Liver (tissue), 8 donors: ENCODE measurements at regions not wholly inside any gene's neighbourhood (a gene's known extent, or its start where the extent isn't known, plus 50 kb on each side); places are given as distances from the start of the nearest gene placed in this dataset.

Source experiments
- DNase-seq: peaks from one replicate; pipeline ENCODE4 v3.0.0-alpha.2; 2017; ENCODE audit warnings: low spot score
- H3K27ac ChIP-seq, 2 donors: one replicate each; pipeline ENCODE4 v1.7.0; 2013; ENCODE audit warnings: inconsistent platforms in 2 of 2, low read length in 2 of 2, control low read depth in 1 of 2, low read depth in 1 of 2, mild to moderate bottlenecking in 1 of 2
- H3K27me3 ChIP-seq, 4 donors: one replicate each; pipeline versions ENCODE4 v1.6.1 to v1.7.0; 2013; ENCODE audit warnings: low read length in 3 of 4, inconsistent platforms in 1 of 4, mild to moderate bottlenecking in 1 of 4, moderate library complexity in 1 of 4; ENCODE audit not compliant: control insufficient read depth in 4 of 4, insufficient read depth in 4 of 4
- H3K36me3 ChIP-seq, 4 donors: one replicate each; pipeline versions ENCODE4 v1.6.1 to v1.7.0; 2013; ENCODE audit warnings: low read length in 3 of 4, mild to moderate bottlenecking in 3 of 4, low read depth in 1 of 4, moderate library complexity in 1 of 4; ENCODE audit not compliant: control insufficient read depth in 4 of 4, insufficient read depth in 3 of 4
- H3K4me1 ChIP-seq, 4 donors: one replicate each; pipeline versions ENCODE4 v1.6.1 to v1.7.0; 2013; ENCODE audit warnings: low read length in 3 of 4, mild to moderate bottlenecking in 3 of 4, moderate library complexity in 1 of 4; ENCODE audit not compliant: control insufficient read depth in 4 of 4, insufficient read depth in 4 of 4
- H3K4me3 ChIP-seq, 3 donors: one replicate each; pipeline versions ENCODE4 v1.6.1 to v1.7.0; 2013; ENCODE audit warnings: low read length in 3 of 3, control low read depth in 1 of 3, low read depth in 1 of 3, mild to moderate bottlenecking in 1 of 3
- H3K9ac ChIP-seq, 2 donors: one replicate each; pipeline ENCODE4 v1.7.0; 2013; ENCODE audit warnings: low read length in 2 of 2, mild to moderate bottlenecking in 2 of 2, moderate library complexity in 2 of 2, control low read depth in 1 of 2, low read depth in 1 of 2
- H3K9me3 ChIP-seq, 4 donors: one replicate each; pipeline versions ENCODE4 v1.6.1 to v1.7.0; 2013; ENCODE audit warnings: low read length in 3 of 4; ENCODE audit not compliant: control insufficient read depth in 4 of 4
- ATF3 ChIP-seq: IDR thresholded peaks from 2 replicates; pipeline ENCODE4 v1.6.1; 2016; ENCODE audit warnings: antibody characterized with exemption
- CTCF ChIP-seq: fragments of 150-350 bp; IDR thresholded peaks from 2 replicates; pipeline ENCODE4 v1.5.1; 2017; ENCODE audit warnings: improper control_type of control experiment, low read depth, low read length; ENCODE audit not compliant: missing input control
- EGR1 ChIP-seq, 2 donors: IDR thresholded peaks; 2 replicates each; pipeline ENCODE4 v1.6.1; 2016 to 2018; ENCODE audit warnings: antibody characterized with exemption in 2 of 2, low read depth in 2 of 2
- FOXA1 ChIP-seq: IDR thresholded peaks from 2 replicates; pipeline ENCODE4 v1.6.1; 2016; ENCODE audit warnings: antibody characterized with exemption
- FOXA2 ChIP-seq: IDR thresholded peaks from 2 replicates; pipeline ENCODE4 v1.6.1; 2016; ENCODE audit warnings: antibody characterized with exemption
- GABPA ChIP-seq, 2 donors: IDR thresholded peaks in 1 of 2; conservative IDR thresholded peaks in 1 of 2; 2 replicates each; pipeline ENCODE4 v1.6.1; 2016; ENCODE audit warnings: antibody characterized with exemption in 2 of 2, mild to moderate bottlenecking in 1 of 2, moderate library complexity in 1 of 2
- HNF4A ChIP-seq, 2 donors: conservative IDR thresholded peaks; 2 replicates each; pipeline ENCODE4 v1.6.1; 2016; ENCODE audit warnings: antibody characterized with exemption in 2 of 2, mild to moderate bottlenecking in 2 of 2
- HNF4G ChIP-seq: IDR thresholded peaks from 2 replicates; pipeline ENCODE4 v1.6.1; 2016; ENCODE audit warnings: antibody characterized with exemption
- JUND ChIP-seq, 2 donors: IDR thresholded peaks; 2 replicates each; pipeline ENCODE4 v1.6.1; 2016; ENCODE audit warnings: antibody characterized with exemption in 2 of 2
- MAX ChIP-seq: IDR thresholded peaks from 2 replicates; pipeline ENCODE4 v1.6.1; 2016; ENCODE audit warnings: antibody characterized with exemption
- NR2F2 ChIP-seq: IDR thresholded peaks from 2 replicates; pipeline ENCODE4 v1.6.1; 2016; ENCODE audit warnings: antibody characterized with exemption
- RAD21 ChIP-seq, 2 donors: IDR thresholded peaks; 2 replicates each; pipeline ENCODE4 v1.6.1; 2016; ENCODE audit warnings: antibody characterized with exemption in 2 of 2, mild to moderate bottlenecking in 2 of 2
- REST ChIP-seq: IDR thresholded peaks from 2 replicates; pipeline ENCODE4 v1.6.1; 2016; ENCODE audit warnings: antibody characterized with exemption, mild to moderate bottlenecking
- RXRA ChIP-seq, 2 donors: IDR thresholded peaks; 2 replicates each; pipeline ENCODE4 v1.6.1; 2017 to 2018; ENCODE audit warnings: antibody characterized with exemption in 2 of 2, mild to moderate bottlenecking in 1 of 2
- SP1 ChIP-seq: IDR thresholded peaks from 2 replicates; pipeline ENCODE4 v1.6.1; 2018; ENCODE audit warnings: antibody characterized with exemption, mild to moderate bottlenecking
- YY1 ChIP-seq: IDR thresholded peaks from 2 replicates; pipeline ENCODE4 v1.6.1; 2016; ENCODE audit warnings: antibody characterized with exemption, mild to moderate bottlenecking
- ZBTB33 ChIP-seq: IDR thresholded peaks from 2 replicates; pipeline ENCODE4 v1.6.1; 2016; ENCODE audit warnings: antibody characterized with exemption
- WGBS: extraction: QIAGEN DNeasy Blood & Tissue Kit; methylation state at CpG from one replicate; pipeline ENCODE4 v1.1.7; 2013; 5-methylcytosine and 5-hydroxymethylcytosine counted together
- donor health status: healthy.
- donor health status: healthy.
- donor health status: healthy.
- donor health status: healthy.
- donor health status: healthy.

- Histone ChIP-seq H3K4me3 (no peak overlapping the region), H3K9me3 (no peaks in the 10 kb centered on the region), H3K36me3 (no peaks in the 10 kb centered on the region), H3K27ac (no peak overlapping the region), H3K4me1 (no peaks in the 10 kb centered on the region), H3K9ac (no peak overlapping the region), H3K27me3 (peaks cover 0 to 3% (median 0%) of the 10 kb centered on the region in 4 donors)
- 57% methylated on average over 2 of the region's 2 CpGs for whole genome bisulfite sequencing
- DNase-seq = no peak
- no peak for TF ChIP-seq YY1
- TF ChIP-seq FOXA2 = no peak
- TF ChIP-seq SP1 = no peak
- TF ChIP-seq ATF3 = no peak
- no peak for TF ChIP-seq RAD21 (IDR thresholded peaks at IDR 0.05)
- no peak for TF ChIP-seq CTCF
- no peak for TF ChIP-seq NR2F2
- TF ChIP-seq FOXA1 = no peak
- no peak for TF ChIP-seq GABPA (IDR thresholded peaks at IDR 0.05 in 1 of 2, conservative IDR thresholded peaks at IDR 0.05 in 1 of 2)
- no peak for TF ChIP-seq EGR1 (IDR thresholded peaks at IDR 0.05; ENCODE audit: low read depth in 2 of 2)
- no peak for TF ChIP-seq MAX
- TF ChIP-seq HNF4G = no peak
Observed at GRCh38 chr2:51959696-51960095, 927.8 kb upstream of the NRXN1 start.

- no peak for DNase-seq
- TF ChIP-seq CTCF = no peak
- TF ChIP-seq JUND (IDR thresholded peaks at IDR 0.05) = no peak
- no peak for TF ChIP-seq SP1
- no peak for TF ChIP-seq FOXA2
- TF ChIP-seq NR2F2 = no peak
- no peak for TF ChIP-seq RAD21 (IDR thresholded peaks at IDR 0.05)
- TF ChIP-seq EGR1 (IDR thresholded peaks at IDR 0.05; ENCODE audit: low read depth in 2 of 2) = no peak
- no peak for TF ChIP-seq FOXA1
- no peak for TF ChIP-seq GABPA (IDR thresholded peaks at IDR 0.05 in 1 of 2, conservative IDR thresholded peaks at IDR 0.05 in 1 of 2)
- no peak for TF ChIP-seq ZBTB33
- no peak for TF ChIP-seq HNF4A (conservative IDR thresholded peaks at IDR 0.05)
- TF ChIP-seq RXRA (IDR thresholded peaks at IDR 0.05) = no peak
- no peak for TF ChIP-seq REST
- TF ChIP-seq YY1 = no peak
- no peaks in the 10 kb centered on the region for H3K27me3 ChIP-seq
- no peaks in the 10 kb centered on the region for H3K36me3 ChIP-seq
- no peak overlapping the region for H3K27ac ChIP-seq
- H3K9ac ChIP-seq = no peak overlapping the region
- H3K4me1 ChIP-seq = no peaks in the 10 kb centered on the region
- peaks cover 0 to 6% (median 2%) of the 10 kb centered on the region in 4 donors for H3K9me3 ChIP-seq
- H3K4me3 ChIP-seq = no peak overlapping the region
Observed at GRCh38 chr2:51953931-51954330, 922.0 kb upstream of the NRXN1 start.
